ENCODE measurements at regions not wholly inside any gene's neighbourhood (a gene's known extent, or its start where the extent isn't known, plus 50 kb on each side); places are given as distances from the start of the nearest gene placed in this dataset.

- TF ChIP-seq CTCF (IDR thresholded peaks at IDR 0.05; ENCODE audit: insufficient read depth, low read length) (no peak), POLR2AphosphoS5 (IDR thresholded peaks at IDR 0.05; ENCODE audit: low read depth) (no peak), SPI1 (IDR thresholded peaks at IDR 0.05; ENCODE audit: borderline replicate concordance, low read depth) (no peak), REST (IDR thresholded peaks at IDR 0.05; ENCODE audit: insufficient replicate concordance, low read depth) (no peak), GABPA (IDR thresholded peaks at IDR 0.05; ENCODE audit: low read depth) (no peak)
These were observed 427.0 kb upstream of the SPTLC3 start for GRCh38 chr20:12581644-12582289.

Measured in HL-60 (cell line).